HUES6 (cell line): ENCODE measurements at regions not wholly inside any gene's neighbourhood (a gene's known extent, or its start where the extent isn't known, plus 50 kb on each side); places are given as distances from the start of the nearest gene placed in this dataset.
"Not testable (repeated sequence)": the region's sequence is repeated elsewhere in the genome, so short reads cannot be mapped to it uniquely, and the experiment has no call there.

ENCODE experiments used
- H3K27ac ChIP-seq: 2 replicates; pipeline ENCODE4 v1.7.0; 2013; ENCODE audit warnings: low read depth, mild to moderate bottlenecking, low read length, inconsistent platforms
- H3K27me3 ChIP-seq: 2 replicates; pipeline ENCODE4 v1.6.1; 2013; ENCODE audit warnings: low read length; ENCODE audit not compliant: control insufficient read depth, insufficient read depth
- H3K36me3 ChIP-seq: 2 replicates; pipeline ENCODE4 v1.6.1; 2013; ENCODE audit warnings: low read length; ENCODE audit not compliant: control insufficient read depth, insufficient read depth
- H3K4me1 ChIP-seq: 2 replicates; pipeline ENCODE4 v1.6.1; 2013; ENCODE audit warnings: low read length; ENCODE audit not compliant: control insufficient read depth, insufficient read depth
- H3K4me3 ChIP-seq: 2 replicates; pipeline ENCODE4 v1.5.1; 2013; ENCODE audit warnings: low read depth, low read length
- H3K9ac ChIP-seq: one replicate; pipeline ENCODE4 v1.6.1; 2013; ENCODE audit warnings: mild to moderate bottlenecking, low read length
- H3K9me3 ChIP-seq: 2 replicates; pipeline ENCODE4 v1.6.1; 2013; ENCODE audit warnings: low read depth, low read length; ENCODE audit not compliant: control insufficient read depth, insufficient read depth

GRCh38 chr6:154632119-154632518 lies 101.1 kb upstream of the SCAF8 start:
- Histone ChIP-seq H3K36me3 (no peaks in the 10 kb centered on the region), H3K27ac (no peak overlapping the region), H3K4me1 (no peaks in the 10 kb centered on the region), H3K9me3 (no peaks in the 10 kb centered on the region), H3K4me3 (no peak overlapping the region), H3K27me3 (no peaks in the 10 kb centered on the region), H3K9ac (no peak overlapping the region)

- Histone ChIP-seq H3K9me3 (no peaks in the 10 kb centered on the region), H3K4me1 (no peaks in the 10 kb centered on the region), H3K4me3 (no peak overlapping the region), H3K27me3 (no peaks in the 10 kb centered on the region), H3K27ac (no peak overlapping the region), H3K9ac (no peak overlapping the region), H3K36me3 (no peaks in the 10 kb centered on the region)
These were observed 95.8 kb upstream of the SCAF8 start for GRCh38 chr6:154637392-154637791.

GRCh38 chr6:154638369-154638768 lies 94.8 kb upstream of the SCAF8 start:
- no peak overlapping the region for H3K27ac ChIP-seq
- H3K9ac ChIP-seq, result no peak overlapping the region
- no peaks in the 10 kb centered on the region for H3K36me3 ChIP-seq
- no peaks in the 10 kb centered on the region for H3K27me3 ChIP-seq
- no peaks in the 10 kb centered on the region for H3K9me3 ChIP-seq
- H3K4me1 ChIP-seq, result no peaks in the 10 kb centered on the region
- no peak overlapping the region for H3K4me3 ChIP-seq

GRCh38 chr6:154639196-154639595 lies 94.0 kb upstream of the SCAF8 start:
- not testable (repeated sequence) for H3K27me3 ChIP-seq, H3K9ac ChIP-seq, H3K36me3 ChIP-seq, H3K4me3 ChIP-seq, H3K9me3 ChIP-seq, H3K27ac ChIP-seq, H3K4me1 ChIP-seq

GRCh38 chr6:154648188-154648887 lies 84.9 kb upstream of the SCAF8 start:
- no peak overlapping the region for H3K4me3 ChIP-seq
- no peaks in the 10 kb centered on the region for H3K36me3 ChIP-seq
- no peaks in the 10 kb centered on the region for H3K27me3 ChIP-seq
- H3K4me1 ChIP-seq, result peaks cover 2% of the 10 kb centered on the region; the same call in 1 of the 2 replicates
- H3K27ac ChIP-seq, result no peak overlapping the region
- no peaks in the 10 kb centered on the region for H3K9me3 ChIP-seq
- H3K9ac ChIP-seq, result no peak overlapping the region

GRCh38 chr6:154648888-154649205 lies 84.4 kb upstream of the SCAF8 start:
- no peak overlapping the region for H3K9ac ChIP-seq
- no peaks in the 10 kb centered on the region for H3K27me3 ChIP-seq
- H3K4me1 ChIP-seq, result peaks cover 2% of the 10 kb centered on the region; the same call in 1 of the 2 replicates
- H3K9me3 ChIP-seq, result no peaks in the 10 kb centered on the region
- H3K36me3 ChIP-seq, result no peaks in the 10 kb centered on the region
- H3K4me3 ChIP-seq, result no peak overlapping the region
- no peak overlapping the region for H3K27ac ChIP-seq

GRCh38 chr6:154649721-154650120 lies 83.5 kb upstream of the SCAF8 start:
- H3K36me3 ChIP-seq, result no peaks in the 10 kb centered on the region
- no peak overlapping the region for H3K9ac ChIP-seq
- H3K4me1 ChIP-seq, result peaks cover 2% of the 10 kb centered on the region; the same call in 1 of the 2 replicates
- no peaks in the 10 kb centered on the region for H3K27me3 ChIP-seq
- no peak overlapping the region for H3K4me3 ChIP-seq
- H3K27ac ChIP-seq, result no peak overlapping the region
- no peaks in the 10 kb centered on the region for H3K9me3 ChIP-seq

- no peaks in the 10 kb centered on the region for H3K27me3 ChIP-seq
- peaks cover 2% of the 10 kb centered on the region; the same call in 1 of the 2 replicates for H3K4me1 ChIP-seq
- no peaks in the 10 kb centered on the region for H3K36me3 ChIP-seq
- no peak overlapping the region for H3K27ac ChIP-seq
- no peak overlapping the region for H3K4me3 ChIP-seq
- no peaks in the 10 kb centered on the region for H3K9me3 ChIP-seq
- no peak overlapping the region for H3K9ac ChIP-seq
These were observed 82.9 kb upstream of the SCAF8 start for GRCh38 chr6:154650351-154650750.

- H3K4me3 ChIP-seq, result no peak overlapping the region
- H3K27ac ChIP-seq, result no peak overlapping the region
- H3K36me3 ChIP-seq, result no peaks in the 10 kb centered on the region
These were observed 81.6 kb upstream of the SCAF8 start for GRCh38 chr6:154651656-154652055.

GRCh38 chr6:154653385-154653784 lies 79.8 kb upstream of the SCAF8 start:
- Histone ChIP-seq H3K36me3 (no peaks in the 10 kb centered on the region), H3K27ac (no peak overlapping the region), H3K27me3 (no peaks in the 10 kb centered on the region), H3K9ac (no peak overlapping the region), H3K4me3 (no peak overlapping the region), H3K9me3 (no peaks in the 10 kb centered on the region), H3K4me1 (no peaks in the 10 kb centered on the region)

More at GRCh38 chr6:154651656-154652055, 81.6 kb upstream of the SCAF8 start:
- Histone ChIP-seq H3K9me3 (no peaks in the 10 kb centered on the region), H3K27me3 (no peaks in the 10 kb centered on the region), H3K9ac (no peak overlapping the region), H3K4me1 (no peaks in the 10 kb centered on the region)

- Histone ChIP-seq H3K9me3 (no peaks in the 10 kb centered on the region), H3K4me1 (no peaks in the 10 kb centered on the region), H3K4me3 (no peak overlapping the region), H3K36me3 (no peaks in the 10 kb centered on the region), H3K9ac (no peak overlapping the region), H3K27me3 (no peaks in the 10 kb centered on the region), H3K27ac (no peak overlapping the region)
These were observed 79.4 kb upstream of the SCAF8 start for GRCh38 chr6:154653853-154654252.

GRCh38 chr6:154656660-154657059 lies 76.6 kb upstream of the SCAF8 start:
- Histone ChIP-seq H3K4me3 (no peak overlapping the region), H3K9ac (no peak overlapping the region), H3K36me3 (no peaks in the 10 kb centered on the region), H3K27me3 (no peaks in the 10 kb centered on the region), H3K27ac (no peak overlapping the region), H3K4me1 (no peaks in the 10 kb centered on the region), H3K9me3 (no peaks in the 10 kb centered on the region)
